GM23338 (cell line): ENCODE measurements at regions not wholly inside any gene's neighbourhood (a gene's known extent, or its start where the extent isn't known, plus 50 kb on each side); places are given as distances from the start of the nearest gene placed in this dataset.

Experiments
- ATAC-seq: fragments of 200-7000 bp; cut with Tn5 transposase; 3 replicates; pipeline ENCODE4 v1.9.1; 2020
- DNase-seq: peaks from one replicate; pipeline ENCODE4 v3.0.0-alpha.2; 2015; ENCODE audit warnings: low spot score
- H2AFZ ChIP-seq: fragments of 200-600 bp; sonication (generic); 2 replicates; pipeline ENCODE4 v1.8.0; 2016; ENCODE audit warnings: antibody characterized with exemption, mild to moderate bottlenecking, moderate library complexity
- H3F3A ChIP-seq: fragments of 200-600 bp; sonication (generic); replicated peaks from 2 replicates; pipeline ENCODE4 v1.8.0; 2017; ENCODE audit warnings: antibody characterized with exemption, mixed run types, low read depth
- H3K27ac ChIP-seq: fragments of 200-600 bp; sonication (generic); 2 replicates; pipeline ENCODE4 v1.6.1; 2016; ENCODE audit warnings: low read depth
- H3K27me3 ChIP-seq: fragments of 200-600 bp; sonication (generic); 2 replicates; pipeline ENCODE4 v1.8.0; 2016; ENCODE audit warnings: mild to moderate bottlenecking, mixed run types, moderate library complexity; ENCODE audit not compliant: insufficient read depth
- H3K36me3 ChIP-seq: fragments of 200-600 bp; sonication (generic); 2 replicates; pipeline ENCODE4 v1.8.0; 2016; ENCODE audit warnings: mild to moderate bottlenecking; ENCODE audit not compliant: insufficient read depth
- H3K4me1 ChIP-seq: fragments of 200-600 bp; sonication (generic); 2 replicates; pipeline ENCODE4 v1.8.0; 2016; ENCODE audit warnings: mild to moderate bottlenecking, moderate library complexity; ENCODE audit not compliant: insufficient read depth
- H3K4me2 ChIP-seq: fragments of 200-600 bp; sonication (generic); 2 replicates; pipeline ENCODE4 v1.7.1; 2017; ENCODE audit warnings: mixed run types
- H3K4me3 ChIP-seq: fragments of 200-600 bp; sonication (generic); 2 replicates; pipeline ENCODE4 v1.6.1; 2016; ENCODE audit warnings: mixed run types
- H3K79me2 ChIP-seq: fragments of 200-600 bp; sonication (generic); replicated peaks from 2 replicates; pipeline ENCODE4 v1.8.0; 2017; ENCODE audit warnings: mild to moderate bottlenecking; ENCODE audit not compliant: insufficient read depth
- H3K9me2 ChIP-seq: fragments of 200-600 bp; sonication (generic); 2 replicates; pipeline ENCODE4 v1.8.0; 2017; ENCODE audit not compliant: insufficient read depth
- H4K20me1 ChIP-seq: fragments of 200-600 bp; sonication (generic); replicated peaks from 2 replicates; pipeline ENCODE4 v1.8.0; 2017; ENCODE audit warnings: mild to moderate bottlenecking; ENCODE audit not compliant: insufficient read depth
- H3K27ac Mint-ChIP-seq: 2 replicates; pipeline ENCODE4 v1.8.0; 2020; ENCODE audit warnings: inconsistent platforms, mild to moderate bottlenecking, moderate library complexity, mixed read lengths
- H3K27me3 Mint-ChIP-seq: 3 replicates; pipeline ENCODE4 v1.8.0; 2022; ENCODE audit warnings: low read depth, mild to moderate bottlenecking, moderate library complexity, mixed read lengths, inconsistent platforms; ENCODE audit not compliant: insufficient read depth, poor library complexity
- H3K36me3 Mint-ChIP-seq: 3 replicates; pipeline ENCODE4 v1.8.0; 2021; ENCODE audit warnings: low read depth, mild to moderate bottlenecking, inconsistent platforms, moderate library complexity, mixed read lengths
- H3K4me1 Mint-ChIP-seq: 3 replicates; pipeline ENCODE4 v1.8.0; 2020; ENCODE audit warnings: mild to moderate bottlenecking, inconsistent platforms, mixed read lengths
- H3K4me3 Mint-ChIP-seq: 3 replicates; pipeline ENCODE4 v1.8.0; 2021; ENCODE audit warnings: moderate library complexity, mild to moderate bottlenecking, inconsistent platforms, mixed read lengths
- H3K9me3 Mint-ChIP-seq: 3 replicates; pipeline ENCODE4 v1.8.0; 2020; ENCODE audit warnings: moderate library complexity, mild to moderate bottlenecking, inconsistent platforms, mixed read lengths
- CREB1 ChIP-seq: fragments of 250-450 bp; sonication (Bioruptor Pico); IDR thresholded peaks from 2 replicates; pipeline ENCODE4 v1.5.0; 2020; ENCODE audit warnings: low read depth, mild to moderate bottlenecking, moderate library complexity
- CTCF ChIP-seq, 2 experiments: fragments of 200-600 bp in 1 of 2; sonication (generic) in 1 of 2; conservative IDR thresholded peaks; 2 replicates each; pipeline versions ENCODE4 v1.5.1 to v1.6.1; 2016 to 2017; ENCODE audit warnings: antibody characterized with exemption in 2 of 2, low read depth in 2 of 2, mild to moderate bottlenecking in 2 of 2, moderate library complexity in 1 of 2
- ETS1 ChIP-seq: IDR thresholded peaks from 2 replicates; pipeline ENCODE4 v1.6.1; 2016; ENCODE audit warnings: antibody characterized with exemption
- EZH2 ChIP-seq: fragments of 200-600 bp; sonication (generic); IDR thresholded peaks from one replicate; pipeline ENCODE4 v1.8.0; 2017; ENCODE audit warnings: antibody characterized with exemption, mild to moderate bottlenecking, low read depth; ENCODE audit not compliant: unreplicated experiment
- EZH2phosphoT487 ChIP-seq: fragments of 200-600 bp; sonication (generic); IDR thresholded peaks from one replicate; pipeline ENCODE4 v1.8.1; 2018; ENCODE audit warnings: antibody characterized with exemption; ENCODE audit not compliant: unreplicated experiment
- JUNB ChIP-seq: IDR thresholded peaks from one replicate; pipeline ENCODE4 v1.6.1; 2016; ENCODE audit warnings: antibody characterized with exemption; ENCODE audit not compliant: unreplicated experiment
- NANOG ChIP-seq: IDR thresholded peaks from 2 replicates; pipeline ENCODE4 v1.6.1; 2016; ENCODE audit warnings: antibody characterized with exemption, borderline replicate concordance
- POLR2AphosphoS5 ChIP-seq: IDR thresholded peaks from 2 replicates; pipeline ENCODE4 v1.6.1; 2016; ENCODE audit warnings: antibody characterized with exemption, low read depth
- REST ChIP-seq: IDR thresholded peaks from one replicate; pipeline ENCODE4 v1.6.1; 2018; ENCODE audit warnings: antibody characterized with exemption; ENCODE audit not compliant: unreplicated experiment
- STAT1 ChIP-seq: IDR thresholded peaks from one replicate; pipeline ENCODE4 v1.6.1; 2016; ENCODE audit warnings: antibody characterized with exemption; ENCODE audit not compliant: unreplicated experiment
- ZNF114 ChIP-seq: fragments of 250-450 bp; sonication (Bioruptor Pico); IDR thresholded peaks from 2 replicates; pipeline ENCODE4 v1.5.0; 2020; ENCODE audit warnings: mild to moderate bottlenecking, moderate library complexity
- ZNF331 ChIP-seq: fragments of 250-450 bp; sonication (Bioruptor Pico); IDR thresholded peaks from 2 replicates; pipeline ENCODE4 v1.5.0; 2020; ENCODE audit warnings: low read depth, mild to moderate bottlenecking, moderate library complexity

- TF ChIP-seq ZNF331 (CRISPR knock-in tag), result no peak
- TF ChIP-seq POLR2AphosphoS5, result no peak
- no peak for TF ChIP-seq REST
Measured at GRCh38 chr5:114700823-114701222, 339.0 kb downstream of the KCNN2 start (continued).

- Mint-ChIP-seq H3K4me3 (no peak overlapping the region), H3K9me3 (peaks cover 37% of the 10 kb centered on the region), H3K36me3 (peaks cover 30% of the 10 kb centered on the region; the same call in 2 of the 3 replicates), H3K27me3 (no peaks in the 10 kb centered on the region), H3K27ac (no peak overlapping the region), H3K4me1 (no peaks in the 10 kb centered on the region)
- no peaks in the 10 kb centered on the region for H3K79me2 ChIP-seq
- no peak overlapping the region for H2AFZ ChIP-seq
- no peak overlapping the region for H3K27ac ChIP-seq
- ATAC-seq, result no peak
- H3F3A ChIP-seq, result no peaks in the 10 kb centered on the region
- no peak for DNase-seq
- H3K27me3 ChIP-seq, result no peaks in the 10 kb centered on the region
- H4K20me1 ChIP-seq, result no peaks in the 10 kb centered on the region
- H3K4me2 ChIP-seq, result no peak overlapping the region
- H3K9me2 ChIP-seq, result peaks cover 6% of the 10 kb centered on the region; the same call in 1 of the 2 replicates
- TF ChIP-seq EZH2phosphoT487, result no peak
- H3K4me1 ChIP-seq, result no peaks in the 10 kb centered on the region
- H3K4me3 ChIP-seq, result no peak overlapping the region
- no peaks in the 10 kb centered on the region; the same call in 1 of the 2 replicates for H3K36me3 ChIP-seq
Measured at GRCh38 chr5:114695292-114695904, 333.5 kb downstream of the KCNN2 start.

- no peak for ATAC-seq
- H3K4me1 Mint-ChIP-seq, result no peaks in the 10 kb centered on the region
- TF ChIP-seq JUNB (no peak), ZNF114 (CRISPR knock-in tag) (no peak), ETS1 (no peak), CREB1 (CRISPR knock-in tag) (no peak), POLR2AphosphoS5 (no peak), NANOG (no peak), EZH2 (no peak), STAT1 (no peak), CTCF (conservative IDR thresholded peaks at IDR 0.05; ENCODE audit: low read depth in 2 of 2) (no peak)
Measured at GRCh38 chr5:114686356-114686755, 324.5 kb downstream of the KCNN2 start.

More at GRCh38 chr5:114686356-114686755, 324.5 kb downstream of the KCNN2 start:
- no peak overlapping the region for H3K4me2 ChIP-seq
- Mint-ChIP-seq H3K4me3 (no peak overlapping the region), H3K36me3 (no peaks in the 10 kb centered on the region), H3K9me3 (peaks cover 3% of the 10 kb centered on the region; the same call in 1 of the 3 replicates), H3K27ac (no peak overlapping the region), H3K27me3 (no peaks in the 10 kb centered on the region)
- no peaks in the 10 kb centered on the region for H3F3A ChIP-seq
- no peaks in the 10 kb centered on the region for H3K36me3 ChIP-seq
- DNase-seq, result no peak
- no peak overlapping the region for H3K27ac ChIP-seq
- H2AFZ ChIP-seq, result no peak overlapping the region
- H3K9me2 ChIP-seq, result peaks cover 2% of the 10 kb centered on the region
- H4K20me1 ChIP-seq, result no peaks in the 10 kb centered on the region
- no peaks in the 10 kb centered on the region for H3K27me3 ChIP-seq
- no peaks in the 10 kb centered on the region for H3K79me2 ChIP-seq
- H3K4me1 ChIP-seq, result no peaks in the 10 kb centered on the region
- no peak overlapping the region for H3K4me3 ChIP-seq
